ENCODE measurements at regions not wholly inside any gene's neighbourhood (a gene's known extent, or its start where the extent isn't known, plus 50 kb on each side); places are given as distances from the start of the nearest gene placed in this dataset.
"Not testable (repeated sequence)": the region's sequence is repeated elsewhere in the genome, so short reads cannot be mapped to it uniquely, and the experiment has no call there.

- ChIA-PET POLR2A (no interaction called here), CTCF (interaction anchor here (0.8 to 14.0 kb wide), 8 partner anchors 18 to 461 kb away, joined by 3 to 491 read pairs (median 4); no protein-coding TSS in a partner anchor)
- WGBS (ENCODE audit: low lambda C conversion rate): 50% methylated on average over 5 of the region's 5 CpGs
Observed at GRCh38 chr11:56842814-56843794, 94.6 kb upstream of the OR9G4 start.

GRCh38 chr11:56841210-56841810 is 92.8 kb upstream of the OR9G4 start:
- ChIA-PET POLR2A (interaction anchor here (0.6 to 0.9 kb wide), 2 partner anchors 408 to 411 kb away, joined by 3 read pairs; no protein-coding TSS in a partner anchor), CTCF (interaction anchor here (0.6 to 14.0 kb wide), 72 partner anchors 8 to 509 kb away, joined by 3 to 491 read pairs (median 5); partner anchors contain the start of gene P2RX3)
- Histone ChIP-seq H3K4me3 (ENCODE audit: low read depth in 2 of 2, low read length in 1 of 2) (no peak overlapping the region; a peak in 1 of 4 replicates), H3K4me1 (ENCODE audit: control insufficient read depth in 1 of 2, insufficient read depth in 2 of 2, low read depth in 1 of 2, low read length in 1 of 2) (peaks cover 0 to 4% of the 10 kb centered on the region in 2 experiments; a peak in 2 of 4 replicates), H3K9me2 (no peaks in the 10 kb centered on the region), H3K27me3 (ENCODE audit: insufficient read depth) (no peaks in the 10 kb centered on the region), H3K9ac (no peak overlapping the region), H3K4me2 (no peak overlapping the region), H4K20me1 (ENCODE audit: insufficient read depth) (no peaks in the 10 kb centered on the region), H3K79me2 (ENCODE audit: insufficient read depth) (no peaks in the 10 kb centered on the region), H3K9me3 (no peaks in the 10 kb centered on the region), H3K36me3 (replicated peaks in 1 of 2; ENCODE audit: control insufficient read depth in 1 of 2, insufficient read depth in 2 of 2, low read length in 1 of 2) (no peaks in the 10 kb centered on the region), H3F3A (replicated peaks; ENCODE audit: insufficient read depth) (no peaks in the 10 kb centered on the region), H3K27ac (ENCODE audit: low read depth in 2 of 2, low read length in 1 of 2) (peak overlapping the region in 1 of 2 experiments; percentile 94; a peak in 2 of 4 replicates), H2AFZ (ENCODE audit: low read depth) (0 out of 2 replicates have a peak overlapping the region, but pooled peaks have one; percentile 11)
- TF ChIP-seq NRF1 (IDR thresholded peaks at IDR 0.05; ENCODE audit: low read depth, low read length): 0 out of 2 replicates have a peak, but pooled peaks have one; percentile 8
- no peak for TF ChIP-seq CHD2 (IDR thresholded peaks at IDR 0.05; ENCODE audit: low read length, partially characterized antibody)
- TF ChIP-seq MXI1 (IDR thresholded peaks at IDR 0.05; ENCODE audit: low read depth, low read length): peak; percentile 27; the same call in 1 of the 2 replicates
- peak; percentile 92 for TF ChIP-seq SMC3 (IDR thresholded peaks at IDR 0.05; ENCODE audit: low read depth, low read length)
- peak; percentile 96 for TF ChIP-seq RAD21 (IDR thresholded peaks at IDR 0.05; ENCODE audit: low read length)
- peak; percentile 79 for TF ChIP-seq CTCF (IDR thresholded peaks at IDR 0.05)
- TF ChIP-seq PBX3 (IDR thresholded peaks at IDR 0.05): no peak
- peak; percentile 60 for DNase-seq
- 11% methylated on average over 8 of the region's 8 CpGs for WGBS (ENCODE audit: low lambda C conversion rate)

More at GRCh38 chr11:56842814-56843794, 94.6 kb upstream of the OR9G4 start:
- DNase-seq: no peak
- Histone ChIP-seq H2AFZ (ENCODE audit: low read depth) (no peak overlapping the region), H3K9me3 (no peaks in the 10 kb centered on the region), H3K9ac (no peak overlapping the region), H3K27me3 (ENCODE audit: insufficient read depth) (no peaks in the 10 kb centered on the region), H3K79me2 (ENCODE audit: insufficient read depth) (no peaks in the 10 kb centered on the region), H3K4me1 (ENCODE audit: control insufficient read depth in 1 of 2, insufficient read depth in 2 of 2, low read depth in 1 of 2, low read length in 1 of 2) (peaks cover 0 to 20% of the 10 kb centered on the region in 2 experiments; a peak in 2 of 4 replicates), H3K4me3 (ENCODE audit: low read depth in 2 of 2, low read length in 1 of 2) (no peak overlapping the region), H4K20me1 (ENCODE audit: insufficient read depth) (no peaks in the 10 kb centered on the region), H3K4me2 (no peak overlapping the region), H3K9me2 (no peaks in the 10 kb centered on the region), H3K27ac (ENCODE audit: low read depth in 2 of 2, low read length in 1 of 2) (peak overlapping the region in 1 of 2 experiments; percentile 94; a peak in 2 of 4 replicates), H3F3A (replicated peaks; ENCODE audit: insufficient read depth) (no peaks in the 10 kb centered on the region), H3K36me3 (replicated peaks in 1 of 2; ENCODE audit: control insufficient read depth in 1 of 2, insufficient read depth in 2 of 2, low read length in 1 of 2) (no peaks in the 10 kb centered on the region)
- TF ChIP-seq USF2 (IDR thresholded peaks at IDR 0.05; ENCODE audit: borderline replicate concordance, low read depth, low read length): no peak

GRCh38 chr11:56827357-56827756 is 78.9 kb upstream of the OR9G4 start:
- H3K9me2 ChIP-seq; H3K9ac ChIP-seq; H3K4me2 ChIP-seq; H3K9me3 ChIP-seq; H3F3A ChIP-seq (replicated peaks; ENCODE audit: insufficient read depth); H3K36me3 ChIP-seq (replicated peaks in 1 of 2; ENCODE audit: control insufficient read depth in 1 of 2, insufficient read depth in 2 of 2, low read length in 1 of 2); H3K4me3 ChIP-seq (ENCODE audit: low read depth in 2 of 2, low read length in 1 of 2); H2AFZ ChIP-seq (ENCODE audit: low read depth); H3K27ac ChIP-seq (ENCODE audit: low read depth in 2 of 2, low read length in 1 of 2); H3K27me3 ChIP-seq (ENCODE audit: insufficient read depth); H3K4me1 ChIP-seq (ENCODE audit: control insufficient read depth in 1 of 2, insufficient read depth in 2 of 2, low read depth in 1 of 2, low read length in 1 of 2); H3K79me2 ChIP-seq (ENCODE audit: insufficient read depth); DNase-seq; POLR2A ChIA-PET; H4K20me1 ChIP-seq (ENCODE audit: insufficient read depth): not testable (repeated sequence)
- WGBS (ENCODE audit: low lambda C conversion rate): 8% methylated on average over 5 of the region's 5 CpGs
- CTCF ChIA-PET: interaction anchor here (1.3 kb wide), 1 partner anchor 422 kb away, joined by 3 read pairs; no protein-coding TSS in a partner anchor
